ENCODE measurements at regions not wholly inside any gene's neighbourhood (a gene's known extent, or its start where the extent isn't known, plus 50 kb on each side); places are given as distances from the start of the nearest gene placed in this dataset.

- Histone ChIP-seq H3K9me3 (ENCODE audit: low read length) (no peaks in the 10 kb centered on the region), H3K9me2 (ENCODE audit: insufficient read depth, low read length) (no peaks in the 10 kb centered on the region), H3K4me3 (ENCODE audit: low read length) (no peak overlapping the region), H2AFZ (ENCODE audit: low read depth, low read length) (peak overlapping the region; percentile 21), H3K9ac (ENCODE audit: low read length) (no peak overlapping the region), H3K36me3 (ENCODE audit: insufficient read depth, low read length) (no peaks in the 10 kb centered on the region), H4K20me1 (ENCODE audit: insufficient read depth) (no peaks in the 10 kb centered on the region), H3F3A (ENCODE audit: insufficient read depth, low read length, poor library complexity, severe bottlenecking) (no peaks in the 10 kb centered on the region), H3K4me2 (ENCODE audit: low read length) (peak overlapping the region; percentile 19), H3K79me2 (replicated peaks; ENCODE audit: insufficient read depth, low read length) (no peaks in the 10 kb centered on the region), H3K27ac (ENCODE audit: low read length) (no peak overlapping the region), H3K27me3 (ENCODE audit: insufficient read depth, low read depth, low read length) (no peaks in the 10 kb centered on the region)
- no peak for TF ChIP-seq EZH2 (IDR thresholded peaks at IDR 0.05; ENCODE audit: borderline replicate concordance, insufficient read depth, low read length, poor library complexity, severe bottlenecking)
- no peak for TF ChIP-seq POLR2AphosphoS5 (IDR thresholded peaks at IDR 0.05)
- no peak for TF ChIP-seq EP300 (conservative IDR thresholded peaks at IDR 0.05; ENCODE audit: poor library complexity, severe bottlenecking)
- no peak for TF ChIP-seq TAF1 (IDR thresholded peaks at IDR 0.05; ENCODE audit: low read depth)
- no peak for TF ChIP-seq MXI1 (conservative IDR thresholded peaks at IDR 0.05; ENCODE audit: poor library complexity, severe bottlenecking)
- no peak for TF ChIP-seq RAD21 (conservative IDR thresholded peaks at IDR 0.05)
- TF ChIP-seq REST (IDR thresholded peaks at IDR 0.05; ENCODE audit: borderline replicate concordance): no peak
- no peak for TF ChIP-seq CTCF (IDR thresholded peaks at IDR 0.05; ENCODE audit: poor library complexity, severe bottlenecking)
- TF ChIP-seq SMC3 (conservative IDR thresholded peaks at IDR 0.05; ENCODE audit: poor library complexity): no peak
These were observed 211.6 kb downstream of the ERCC6L2 start for GRCh38 chr9:96086936-96087571.

- Histone ChIP-seq H2AFZ (ENCODE audit: low read depth, low read length) (no peak overlapping the region), H3F3A (ENCODE audit: insufficient read depth, low read length, poor library complexity, severe bottlenecking) (no peaks in the 10 kb centered on the region), H3K79me2 (replicated peaks; ENCODE audit: insufficient read depth, low read length) (no peaks in the 10 kb centered on the region), H3K27me3 (ENCODE audit: insufficient read depth, low read depth, low read length) (no peaks in the 10 kb centered on the region), H3K9me2 (ENCODE audit: insufficient read depth, low read length) (no peaks in the 10 kb centered on the region), H3K27ac (ENCODE audit: low read length) (no peak overlapping the region), H3K36me3 (ENCODE audit: insufficient read depth, low read length) (no peaks in the 10 kb centered on the region), H3K9ac (ENCODE audit: low read length) (no peak overlapping the region), H3K4me3 (ENCODE audit: low read length) (no peak overlapping the region), H3K4me2 (ENCODE audit: low read length) (no peak overlapping the region), H3K9me3 (ENCODE audit: low read length) (no peaks in the 10 kb centered on the region), H4K20me1 (ENCODE audit: insufficient read depth) (no peaks in the 10 kb centered on the region)
- TF ChIP-seq POLR2AphosphoS5 (IDR thresholded peaks at IDR 0.05): no peak
- no peak for TF ChIP-seq RAD21 (conservative IDR thresholded peaks at IDR 0.05)
- no peak for TF ChIP-seq EZH2 (IDR thresholded peaks at IDR 0.05; ENCODE audit: borderline replicate concordance, insufficient read depth, low read length, poor library complexity, severe bottlenecking)
- TF ChIP-seq SMC3 (conservative IDR thresholded peaks at IDR 0.05; ENCODE audit: poor library complexity): no peak
- no peak for TF ChIP-seq TAF1 (IDR thresholded peaks at IDR 0.05; ENCODE audit: low read depth)
- no peak for TF ChIP-seq MXI1 (conservative IDR thresholded peaks at IDR 0.05; ENCODE audit: poor library complexity, severe bottlenecking)
- TF ChIP-seq CTCF (IDR thresholded peaks at IDR 0.05; ENCODE audit: poor library complexity, severe bottlenecking): no peak
- no peak for TF ChIP-seq EP300 (conservative IDR thresholded peaks at IDR 0.05; ENCODE audit: poor library complexity, severe bottlenecking)
- TF ChIP-seq REST (IDR thresholded peaks at IDR 0.05; ENCODE audit: borderline replicate concordance): no peak
These were observed 210.1 kb downstream of the ERCC6L2 start for GRCh38 chr9:96085491-96086143.

Measured in neural cell (in vitro differentiated cells).